ENCODE measurements at regions not wholly inside any gene's neighbourhood (a gene's known extent, or its start where the extent isn't known, plus 50 kb on each side); places are given as distances from the start of the nearest gene placed in this dataset.

DNA sequence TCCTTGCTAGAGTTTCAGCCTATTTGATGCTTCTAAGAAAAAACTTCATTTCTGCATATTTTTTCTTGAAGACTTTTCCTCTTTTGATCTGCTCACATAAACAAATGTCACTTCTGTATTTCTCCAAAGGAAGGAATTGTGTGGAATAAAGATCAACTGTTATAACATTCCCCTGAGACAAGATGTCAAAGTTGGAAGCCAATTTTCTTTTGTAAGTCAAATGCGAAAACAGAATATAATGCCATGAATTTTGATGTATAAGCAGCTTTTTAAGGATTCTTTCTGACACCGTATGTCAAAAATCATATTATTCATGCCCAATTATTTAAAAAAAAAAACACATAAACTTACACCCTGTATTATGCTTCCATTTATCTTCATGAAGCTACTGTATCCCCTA, 70.3 kb upstream of the NHSL1 start:
- peaks cover 36% of the 10 kb centered on the region; the same call in 1 of the 2 replicates for H3K79me2 ChIP-seq (ENCODE audit: low read depth)
- no TSS peak for BruUV-seq (replicated peaks)
- peaks cover 1% of the 10 kb centered on the region; the same call in 1 of the 2 replicates for H3K4me1 ChIP-seq (replicated peaks; ENCODE audit: insufficient read depth)
- DNase-seq, result no peak
- ChIA-PET POLR2A (ENCODE audit: unreplicated experiment) (no interaction called here), CTCF (no interaction called here)
- intact Hi-C loops (cut with micrococcal nuclease; ENCODE audit: unreplicated experiment), result no loop called here
- no peaks in the 10 kb centered on the region for H3K9me3 ChIP-seq (ENCODE audit: insufficient read depth, low read depth)
- H3K27ac ChIP-seq, result no peak overlapping the region
- H3K4me3 ChIP-seq, result no peak overlapping the region
- H3K9me2 ChIP-seq (ENCODE audit: insufficient read depth), result no peaks in the 10 kb centered on the region
- H3F3A ChIP-seq (ENCODE audit: insufficient read depth, low read depth), result peaks cover 1% of the 10 kb centered on the region; the same call in 1 of the 2 replicates
- H2AFZ ChIP-seq, result no peak overlapping the region
- TF ChIP-seq, protein P1, sequence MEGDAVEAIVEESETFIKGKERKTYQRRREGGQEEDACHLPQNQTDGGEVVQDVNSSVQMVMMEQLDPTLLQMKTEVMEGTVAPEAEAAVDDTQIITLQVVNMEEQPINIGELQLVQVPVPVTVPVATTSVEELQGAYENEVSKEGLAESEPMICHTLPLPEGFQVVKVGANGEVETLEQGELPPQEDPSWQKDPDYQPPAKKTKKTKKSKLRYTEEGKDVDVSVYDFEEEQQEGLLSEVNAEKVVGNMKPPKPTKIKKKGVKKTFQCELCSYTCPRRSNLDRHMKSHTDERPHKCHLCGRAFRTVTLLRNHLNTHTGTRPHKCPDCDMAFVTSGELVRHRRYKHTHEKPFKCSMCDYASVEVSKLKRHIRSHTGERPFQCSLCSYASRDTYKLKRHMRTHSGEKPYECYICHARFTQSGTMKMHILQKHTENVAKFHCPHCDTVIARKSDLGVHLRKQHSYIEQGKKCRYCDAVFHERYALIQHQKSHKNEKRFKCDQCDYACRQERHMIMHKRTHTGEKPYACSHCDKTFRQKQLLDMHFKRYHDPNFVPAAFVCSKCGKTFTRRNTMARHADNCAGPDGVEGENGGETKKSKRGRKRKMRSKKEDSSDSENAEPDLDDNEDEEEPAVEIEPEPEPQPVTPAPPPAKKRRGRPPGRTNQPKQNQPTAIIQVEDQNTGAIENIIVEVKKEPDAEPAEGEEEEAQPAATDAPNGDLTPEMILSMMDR (conservative IDR thresholded peaks at IDR 0.05), result no peak
- no peak for TF ChIP-seq EZH2 (IDR thresholded peaks at IDR 0.05; ENCODE audit: low read depth)
- H4K20me1 ChIP-seq (ENCODE audit: insufficient read depth), result peaks cover 14% of the 10 kb centered on the region; the same call in 1 of the 2 replicates
- H3K27me3 ChIP-seq (ENCODE audit: insufficient read depth, low read depth), result no peaks in the 10 kb centered on the region
- H3K4me2 ChIP-seq, result no peak overlapping the region
- H3K36me3 ChIP-seq (ENCODE audit: low read depth), result no peaks in the 10 kb centered on the region

DNA sequence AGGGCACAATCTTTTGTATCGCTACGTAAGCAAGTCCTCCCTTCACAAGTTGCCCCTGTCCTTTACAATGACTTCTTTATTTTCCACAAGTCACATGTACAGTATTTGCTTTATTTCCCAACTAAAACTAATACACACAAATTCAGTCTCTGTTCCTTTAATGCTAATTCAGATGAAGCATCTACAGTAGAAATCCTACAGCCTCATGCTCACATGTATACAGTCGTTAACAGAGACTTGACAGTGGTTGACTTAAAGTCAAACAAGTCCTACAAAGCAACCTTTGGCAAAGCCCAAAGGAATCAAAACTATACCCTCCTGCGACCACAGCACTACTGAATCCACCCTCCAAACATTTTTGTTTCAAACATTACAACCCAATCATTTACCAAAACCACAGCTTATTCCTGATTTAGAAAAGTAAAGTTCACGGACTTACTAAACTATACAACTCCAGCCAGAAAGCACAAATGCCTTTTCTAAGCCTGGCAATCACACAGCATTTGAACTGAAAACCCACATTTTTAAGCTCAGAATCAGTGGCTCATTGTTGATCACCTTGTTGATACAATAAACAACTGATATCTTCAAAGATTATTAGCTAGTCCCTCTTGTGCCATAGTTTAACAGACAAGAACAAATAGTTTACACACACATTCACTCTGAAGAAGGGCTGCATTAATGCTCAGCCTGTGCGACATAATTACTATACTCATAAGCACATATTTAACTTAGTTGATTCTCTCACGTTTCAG, 70.9 kb upstream of the NHSL1 start:
- H3K79me2 ChIP-seq (ENCODE audit: low read depth), result peaks cover 38% of the 10 kb centered on the region; the same call in 1 of the 2 replicates
- CTCF ChIA-PET, result no interaction called here

DNA sequence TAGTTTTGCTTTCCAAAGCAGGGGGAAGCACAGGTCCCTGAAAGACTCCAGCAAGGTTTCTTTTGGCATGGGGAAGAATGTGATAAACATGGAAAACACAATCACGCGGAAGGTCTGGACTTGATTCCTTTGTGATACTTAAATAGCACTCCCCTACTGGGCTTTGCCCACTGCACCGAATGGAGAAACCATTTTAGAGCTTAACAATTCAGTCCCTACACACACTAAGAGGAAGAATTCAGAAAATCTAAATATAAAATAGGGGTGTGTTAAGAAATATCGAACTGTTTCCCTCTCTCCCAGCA, 71.4 kb upstream of the NHSL1 start:
- H3F3A ChIP-seq (ENCODE audit: insufficient read depth, low read depth), result no peaks in the 10 kb centered on the region
- no peaks in the 10 kb centered on the region for H3K9me2 ChIP-seq (ENCODE audit: insufficient read depth)
- H4K20me1 ChIP-seq (ENCODE audit: insufficient read depth), result peaks cover 14% of the 10 kb centered on the region; the same call in 1 of the 2 replicates
- no peak for DNase-seq
- H3K27ac ChIP-seq, result no peak overlapping the region
- H3K4me1 ChIP-seq (replicated peaks; ENCODE audit: insufficient read depth), result no peaks in the 10 kb centered on the region
- ChIA-PET POLR2A (ENCODE audit: unreplicated experiment) (no interaction called here), CTCF (no interaction called here)
- H3K4me3 ChIP-seq, result no peak overlapping the region
- H3K79me2 ChIP-seq (ENCODE audit: low read depth), result peaks cover 43% of the 10 kb centered on the region; the same call in 1 of the 2 replicates
- BruUV-seq (replicated peaks), result no TSS peak
- no peak overlapping the region for H3K4me2 ChIP-seq
- intact Hi-C loops (cut with micrococcal nuclease; ENCODE audit: unreplicated experiment), result no loop called here
- H2AFZ ChIP-seq, result no peak overlapping the region
- TF ChIP-seq, protein P1 (conservative IDR thresholded peaks at IDR 0.05), result no peak
- no peak for TF ChIP-seq EZH2 (IDR thresholded peaks at IDR 0.05; ENCODE audit: low read depth)
- no peaks in the 10 kb centered on the region for H3K27me3 ChIP-seq (ENCODE audit: insufficient read depth, low read depth)
- H3K36me3 ChIP-seq (ENCODE audit: low read depth), result no peaks in the 10 kb centered on the region
- H3K9me3 ChIP-seq (ENCODE audit: insufficient read depth, low read depth), result no peaks in the 10 kb centered on the region

More for the DNA sequence above, 70.9 kb upstream of the NHSL1 start:
- no TSS peak for BruUV-seq (replicated peaks)
- H3K27ac ChIP-seq, result no peak overlapping the region
- POLR2A ChIA-PET (ENCODE audit: unreplicated experiment), result no interaction called here
- H2AFZ ChIP-seq, result no peak overlapping the region
- TF ChIP-seq, protein P1 (conservative IDR thresholded peaks at IDR 0.05), result no peak
- TF ChIP-seq EZH2 (IDR thresholded peaks at IDR 0.05; ENCODE audit: low read depth), result no peak
- peaks cover 14% of the 10 kb centered on the region; the same call in 1 of the 2 replicates for H4K20me1 ChIP-seq (ENCODE audit: insufficient read depth)
- intact Hi-C loops (cut with micrococcal nuclease; ENCODE audit: unreplicated experiment), result no loop called here
- H3K4me2 ChIP-seq, result no peak overlapping the region
- no peaks in the 10 kb centered on the region for H3K27me3 ChIP-seq (ENCODE audit: insufficient read depth, low read depth)
- no peaks in the 10 kb centered on the region for H3K9me3 ChIP-seq (ENCODE audit: insufficient read depth, low read depth)
- H3F3A ChIP-seq (ENCODE audit: insufficient read depth, low read depth), result no peaks in the 10 kb centered on the region
- H3K4me1 ChIP-seq (replicated peaks; ENCODE audit: insufficient read depth), result no peaks in the 10 kb centered on the region
- H3K9me2 ChIP-seq (ENCODE audit: insufficient read depth), result no peaks in the 10 kb centered on the region
- no peak overlapping the region for H3K4me3 ChIP-seq
- no peaks in the 10 kb centered on the region for H3K36me3 ChIP-seq (ENCODE audit: low read depth)
- DNase-seq, result no peak

All from PC-9 (cell line).